HepG2 (cell line): ENCODE measurements at regions not wholly inside any gene's neighbourhood (a gene's known extent, or its start where the extent isn't known, plus 50 kb on each side); places are given as distances from the start of the nearest gene placed in this dataset.

Experiments
- ATAC-seq: fragments of 200-7000 bp; cut with Tn5 transposase; 3 replicates; pipeline ENCODE4 v1.9.1; 2020; ENCODE audit warnings: mild to moderate bottlenecking, moderate library complexity
- BruUV-seq: library from RNA; stranded (reverse); fragments of 400-500 nt; replicated peaks from 2 replicates; lab custom pipeline; 2021; lab: Mats Ljungman, UMichigan
- CTCF ChIA-PET: fragments of 300-600 bp; formaldehyde crosslinking; extraction: SDS; loops from one replicate; lab custom pipeline; 2021; ENCODE audit warnings: low total read pairs, inconsistent platforms, low intra/inter-chr PET ratio; lab: Yijun Ruan, JAX
- POLR2A ChIA-PET: fragments of 350-600 bp; sonication (Branson Sonifier 250); formaldehyde crosslinking; loops from one replicate; lab custom pipeline; 2020; ENCODE audit warnings: antibody characterized with exemption, inconsistent platforms; lab: Yijun Ruan, JAX
- DNase-seq: peaks from one replicate; pipeline ENCODE4 v3.0.0-alpha.2; 2015; ENCODE audit warnings: low spot score
- FAIRE-seq: peaks from 3 replicates; lab custom pipeline; 2011; peaks lifted over from hg19 to GRCh38; lab: Jason Lieb, UNC
- H2AFZ ChIP-seq: one replicate; pipeline ENCODE4 v1.6.1; 2011; ENCODE audit warnings: low read length, inconsistent platforms
- H3K27ac ChIP-seq: fragments of 300-600 bp; 3 replicates; pipeline ENCODE4 v1.8.0; 2011; ENCODE audit warnings: mixed run types, mild to moderate bottlenecking, mixed read lengths, low read length, inconsistent platforms; ENCODE audit not compliant: insufficient read depth; ENCODE audit errors: extremely low read length
- H3K27me3 ChIP-seq, 2 experiments: fragments of 200-600 bp in 1 of 2; 2 replicates in 1 of 2; 3 replicates in 1 of 2; pipeline versions ENCODE4 v1.6.0 to v1.8.0; 2011; ENCODE audit warnings: low read length in 2 of 2, mild to moderate bottlenecking in 2 of 2, moderate library complexity in 2 of 2, inconsistent platforms in 1 of 2; ENCODE audit not compliant: insufficient read depth in 2 of 2, control insufficient read depth in 1 of 2
- H3K36me3 ChIP-seq, 2 experiments: fragments of 200-600 bp in 1 of 2; replicated peaks in 1 of 2; 2 replicates in 1 of 2; 3 replicates in 1 of 2; pipeline versions ENCODE4 v1.5.1 to v1.8.0; 2011; ENCODE audit warnings: low read length in 2 of 2, inconsistent platforms in 1 of 2; ENCODE audit not compliant: insufficient read depth in 2 of 2, control insufficient read depth in 1 of 2
- H3K4me1 ChIP-seq: 2 replicates; pipeline ENCODE4 v1.5.1; 2012; ENCODE audit warnings: low read length, inconsistent platforms; ENCODE audit not compliant: insufficient read depth
- H3K4me2 ChIP-seq: 2 replicates; pipeline ENCODE4 v1.6.0; 2011; ENCODE audit warnings: low read depth, low read length, inconsistent platforms
- H3K4me3 ChIP-seq, 3 experiments: fragments of 200-600 bp in 1 of 3; sonication (generic), shearing (Covaris generic) in 1 of 3; replicated peaks in 1 of 3; 2 replicates each; pipeline ENCODE4 v1.5.1; 2011 to 2016; ENCODE audit warnings: low read length in 3 of 3, inconsistent platforms in 2 of 3, low read depth in 2 of 3, mild to moderate bottlenecking in 2 of 3, control low read depth in 1 of 3, mixed read lengths in 1 of 3; ENCODE audit not compliant: insufficient read depth in 1 of 3
- H3K79me2 ChIP-seq: one replicate; pipeline ENCODE4 v1.6.1; 2011; ENCODE audit warnings: low read length, inconsistent platforms; ENCODE audit not compliant: insufficient read depth
- H3K9ac ChIP-seq: 2 replicates; pipeline ENCODE4 v1.6.0; 2011; ENCODE audit warnings: mild to moderate bottlenecking, low read depth, low read length, inconsistent platforms; ENCODE audit not compliant: insufficient read depth
- H3K9me3 ChIP-seq: 2 replicates; pipeline ENCODE4 v1.5.1; 2012; ENCODE audit warnings: mild to moderate bottlenecking, low read length
- H4K20me1 ChIP-seq: 2 replicates; pipeline ENCODE4 v1.6.0; 2011; ENCODE audit warnings: inconsistent platforms, mild to moderate bottlenecking, low read length, moderate library complexity; ENCODE audit not compliant: insufficient read depth
- ASH2L ChIP-seq: fragments of 300-600, 200-600 bp; sonication (generic); IDR thresholded peaks from 2 replicates; pipeline ENCODE4 v1.7.0; 2017; ENCODE audit warnings: low read depth, mild to moderate bottlenecking, moderate library complexity, mixed read lengths, low read length; ENCODE audit not compliant: insufficient read length
- ATF5 ChIP-seq: sonication (generic); formaldehyde crosslinking; IDR thresholded peaks from 2 replicates; pipeline ENCODE4 v1.4.0; 2020; ENCODE audit warnings: mild to moderate bottlenecking, low read depth, missing genetic modification reagents
- CEBPB ChIP-seq: IDR thresholded peaks from 2 replicates; pipeline ENCODE4 v1.6.1; 2011; ENCODE audit warnings: low read depth, low read length, improper control_type of control experiment, borderline replicate concordance
- KAT8 ChIP-seq: IDR thresholded peaks from 2 replicates; pipeline ENCODE4 v1.6.1; 2016; ENCODE audit warnings: missing genetic modification reagents, missing compliant biosample characterization
- RAD21 ChIP-seq: fragments of 450-650 bp; formaldehyde crosslinking; IDR thresholded peaks from 2 replicates; pipeline ENCODE4 v1.5.0; 2020; ENCODE audit warnings: mild to moderate bottlenecking
- SP4 ChIP-seq: sonication (generic); formaldehyde crosslinking; IDR thresholded peaks from 2 replicates; pipeline ENCODE4 v1.8.1; 2023; ENCODE audit warnings: mild to moderate bottlenecking, missing genetic modification reagents
- ZKSCAN8 ChIP-seq: IDR thresholded peaks from 2 replicates; pipeline ENCODE4 v1.6.1; 2016; ENCODE audit warnings: borderline replicate concordance, missing genetic modification reagents, missing compliant biosample characterization
- ZNF124 ChIP-seq: sonication (generic); formaldehyde crosslinking; IDR thresholded peaks from 2 replicates; pipeline ENCODE4 v1.4.0; 2020; ENCODE audit warnings: missing genetic modification reagents
- ZNF256 ChIP-seq: sonication (generic); formaldehyde crosslinking; conservative IDR thresholded peaks from 2 replicates; pipeline ENCODE4 v1.4.0; 2020; ENCODE audit warnings: missing genetic modification reagents
- ZNF260 ChIP-seq: sonication (generic); formaldehyde crosslinking; IDR thresholded peaks from 2 replicates; pipeline ENCODE4 v1.4.0; 2020; ENCODE audit warnings: missing genetic modification reagents, low read depth, mild to moderate bottlenecking, borderline replicate concordance
- ZNF264 ChIP-seq: sonication (generic); formaldehyde crosslinking; IDR thresholded peaks from 2 replicates; pipeline ENCODE4 v1.4.0; 2020; ENCODE audit warnings: missing genetic modification reagents
- ZNF556 ChIP-seq: sonication (generic); formaldehyde crosslinking; IDR thresholded peaks from 2 replicates; pipeline ENCODE4 v1.4.0; 2020; ENCODE audit warnings: mild to moderate bottlenecking, missing genetic modification reagents, borderline replicate concordance
- ZNF616 ChIP-seq: sonication (generic); formaldehyde crosslinking; IDR thresholded peaks from 2 replicates; pipeline ENCODE4 v1.5.0; 2020; ENCODE audit warnings: low read depth, mild to moderate bottlenecking, missing genetic modification reagents
- ZNF629 ChIP-seq: sonication (generic); formaldehyde crosslinking; conservative IDR thresholded peaks from 2 replicates; pipeline ENCODE4 v1.5.0; 2020; ENCODE audit warnings: missing genetic modification reagents
- WGBS: methylation state at CpG from one replicate; pipeline ENCODE4 v1.1.6; 2017; ENCODE audit warnings: low lambda C conversion rate; 5-methylcytosine and 5-hydroxymethylcytosine counted together
- in situ Hi-C: cut with HindIII; loops from 2 replicates; pipeline ENCODE4 v1.10.0; 2017; ENCODE audit warnings: low pct_unique_long_range_greater_than_20kb; ENCODE audit not compliant: extremely low pct_ligation_motif_present
- intact Hi-C: fragments of 100-400 bp; cut with micrococcal nuclease; formaldehyde crosslinking; loops from one replicate; pipeline ENCODE4 v1.10.0; 2022; ENCODE audit not compliant: unreplicated experiment
- TF ChIP-seq, protein P1 (sequence below): sonication (generic); formaldehyde crosslinking; IDR thresholded peaks from 2 replicates; pipeline ENCODE4 v1.8.1; 2023; ENCODE audit warnings: mild to moderate bottlenecking, missing genetic modification reagents
- TF ChIP-seq, protein P2 (sequence below): sonication (generic); formaldehyde crosslinking; IDR thresholded peaks from 2 replicates; pipeline ENCODE4 v1.5.0; 2020; ENCODE audit warnings: mild to moderate bottlenecking, missing genetic modification reagents, borderline replicate concordance
- TF ChIP-seq, protein P3 (sequence below): IDR thresholded peaks from 2 replicates; pipeline ENCODE4 v1.6.1; 2012; ENCODE audit warnings: inconsistent platforms
- TF ChIP-seq, protein P4 (sequence below): sonication (generic); formaldehyde crosslinking; IDR thresholded peaks from 2 replicates; pipeline ENCODE4 v1.8.1; 2023; ENCODE audit warnings: mild to moderate bottlenecking, moderate library complexity, missing genetic modification reagents

- TF ChIP-seq ZNF264 (CRISPR knock-in tag) (no peak), CEBPB (no peak), ZNF616 (CRISPR knock-in tag) (no peak), ZNF260 (no peak), ASH2L (no peak), ATF5 (CRISPR knock-in tag) (no peak), ZNF556 (CRISPR knock-in tag) (no peak)
- TF ChIP-seq, protein P1, sequence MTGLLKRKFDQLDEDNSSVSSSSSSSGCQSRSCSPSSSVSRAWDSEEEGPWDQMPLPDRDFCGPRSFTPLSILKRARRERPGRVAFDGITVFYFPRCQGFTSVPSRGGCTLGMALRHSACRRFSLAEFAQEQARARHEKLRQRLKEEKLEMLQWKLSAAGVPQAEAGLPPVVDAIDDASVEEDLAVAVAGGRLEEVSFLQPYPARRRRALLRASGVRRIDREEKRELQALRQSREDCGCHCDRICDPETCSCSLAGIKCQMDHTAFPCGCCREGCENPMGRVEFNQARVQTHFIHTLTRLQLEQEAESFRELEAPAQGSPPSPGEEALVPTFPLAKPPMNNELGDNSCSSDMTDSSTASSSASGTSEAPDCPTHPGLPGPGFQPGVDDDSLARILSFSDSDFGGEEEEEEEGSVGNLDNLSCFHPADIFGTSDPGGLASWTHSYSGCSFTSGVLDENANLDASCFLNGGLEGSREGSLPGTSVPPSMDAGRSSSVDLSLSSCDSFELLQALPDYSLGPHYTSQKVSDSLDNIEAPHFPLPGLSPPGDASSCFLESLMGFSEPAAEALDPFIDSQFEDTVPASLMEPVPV = no peak
Measured at GRCh38 chrX:3526071-3526470, 179.6 kb upstream of the MXRA5 start (continued).

DNA sequence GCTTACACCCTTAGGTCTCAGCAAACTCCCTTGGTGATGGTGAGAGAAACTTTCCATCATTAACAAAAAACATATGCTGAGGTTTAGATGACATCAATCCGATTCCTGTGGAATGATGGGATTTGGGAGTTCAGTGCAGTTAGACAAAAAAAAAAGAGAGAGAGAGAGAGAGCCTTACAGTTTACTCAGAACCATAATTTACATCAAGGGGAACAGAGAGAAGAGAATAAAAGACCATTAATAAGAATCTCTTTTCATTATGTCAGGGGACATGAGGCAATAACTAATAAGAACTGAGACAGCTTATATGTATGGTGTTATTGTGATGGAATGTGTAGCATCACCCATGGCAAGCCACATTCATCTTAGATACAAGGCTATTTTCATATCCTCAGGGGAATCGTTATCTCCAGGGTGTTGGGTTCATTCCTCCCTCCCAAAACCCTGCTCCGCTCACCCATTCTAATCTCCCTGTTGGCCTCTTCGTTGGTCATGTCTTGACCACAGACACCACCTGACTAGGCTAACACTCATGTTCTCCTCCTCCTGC is 175.7 kb upstream of the MXRA5 start:
- Histone ChIP-seq H3K4me1 (no peaks in the 10 kb centered on the region), H4K20me1 (no peaks in the 10 kb centered on the region), H2AFZ (no peak overlapping the region), H3K9me3 (no peaks in the 10 kb centered on the region), H3K4me2 (no peak overlapping the region), H3K27ac (no peak overlapping the region), H3K4me3 (no peak overlapping the region), H3K9ac (no peak overlapping the region), H3K36me3 (no peaks in the 10 kb centered on the region), H3K27me3 (no peaks in the 10 kb centered on the region), H3K79me2 (no peaks in the 10 kb centered on the region)
- ATAC-seq = no peak
- no TSS peak for BruUV-seq
- WGBS = 10% methylated on average over 4 of the region's 4 CpGs
- intact Hi-C loops = no loop called here
- POLR2A ChIA-PET = no interaction called here
- DNase-seq = no peak
- in situ Hi-C loops = no loop called here
- CTCF ChIA-PET = no interaction called here
- FAIRE-seq = no peak
- TF ChIP-seq ZKSCAN8 = no peak
- TF ChIP-seq RAD21 = no peak
- no peak for TF ChIP-seq SP4 (CRISPR knock-in tag)
- TF ChIP-seq KAT8 = no peak
- no peak for TF ChIP-seq ZNF256 (CRISPR knock-in tag)
- TF ChIP-seq, protein P2, sequence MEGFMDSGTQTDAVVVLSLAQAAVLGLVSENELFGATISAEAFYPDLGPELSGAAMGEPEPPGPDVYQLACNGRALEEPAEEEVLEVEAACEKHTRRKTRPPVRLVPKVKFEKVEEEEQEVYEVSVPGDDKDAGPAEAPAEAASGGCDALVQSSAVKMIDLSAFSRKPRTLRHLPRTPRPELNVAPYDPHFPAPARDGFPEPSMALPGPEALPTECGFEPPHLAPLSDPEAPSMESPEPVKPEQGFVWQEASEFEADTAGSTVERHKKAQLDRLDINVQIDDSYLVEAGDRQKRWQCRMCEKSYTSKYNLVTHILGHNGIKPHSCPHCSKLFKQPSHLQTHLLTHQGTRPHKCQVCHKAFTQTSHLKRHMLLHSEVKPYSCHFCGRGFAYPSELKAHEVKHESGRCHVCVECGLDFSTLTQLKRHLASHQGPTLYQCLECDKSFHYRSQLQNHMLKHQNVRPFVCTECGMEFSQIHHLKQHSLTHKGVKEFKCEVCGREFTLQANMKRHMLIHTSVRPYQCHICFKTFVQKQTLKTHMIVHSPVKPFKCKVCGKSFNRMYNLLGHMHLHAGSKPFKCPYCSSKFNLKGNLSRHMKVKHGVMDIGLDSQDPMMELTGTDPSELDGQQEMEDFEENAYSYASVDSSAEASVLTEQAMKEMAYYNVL = no peak
- TF ChIP-seq ZNF124 (CRISPR knock-in tag) = no peak
- TF ChIP-seq ZNF629 = no peak
- TF ChIP-seq, protein P3, sequence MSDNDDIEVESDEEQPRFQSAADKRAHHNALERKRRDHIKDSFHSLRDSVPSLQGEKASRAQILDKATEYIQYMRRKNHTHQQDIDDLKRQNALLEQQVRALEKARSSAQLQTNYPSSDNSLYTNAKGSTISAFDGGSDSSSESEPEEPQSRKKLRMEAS = no peak
- TF ChIP-seq, protein P4, sequence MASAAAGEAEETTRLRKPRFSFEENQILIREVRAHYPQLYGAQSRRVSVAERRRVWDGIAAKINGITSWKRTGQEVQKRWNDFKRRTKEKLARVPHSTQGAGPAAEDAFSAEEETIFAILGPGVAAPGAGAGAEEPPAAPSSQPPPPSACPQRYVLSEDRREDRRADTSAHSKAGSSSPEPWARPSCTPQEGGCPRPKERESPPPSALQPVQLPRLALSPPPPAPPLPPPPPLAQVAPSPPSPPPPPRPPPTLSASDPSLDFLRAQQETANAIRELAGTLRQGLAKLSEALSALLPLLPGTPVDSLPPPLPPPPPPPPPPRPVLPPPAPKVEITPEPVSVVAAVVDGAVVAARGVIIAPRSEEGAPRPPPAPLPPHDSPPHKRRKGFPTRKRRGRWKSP (CRISPR knock-in tag) = no peak
